HEK293T (cell line): ENCODE measurements at regions not wholly inside any gene's neighbourhood (a gene's known extent, or its start where the extent isn't known, plus 50 kb on each side); places are given as distances from the start of the nearest gene placed in this dataset.

ENCODE experiments used
- ARNT ChIP-seq: fragments of 450-650 bp; IDR thresholded peaks from 2 replicates; pipeline ENCODE4 v1.6.1; 2017; ENCODE audit warnings: mild to moderate bottlenecking
- BHLHE40 ChIP-seq: fragments of 450-650 bp; IDR thresholded peaks from 2 replicates; pipeline ENCODE4 v1.6.1; 2016; ENCODE audit warnings: mild to moderate bottlenecking, moderate library complexity, borderline replicate concordance
- FOXA1 ChIP-seq: fragments of 450-650 bp; IDR thresholded peaks from 2 replicates; pipeline ENCODE4 v1.6.1; 2016; ENCODE audit warnings: mild to moderate bottlenecking
- FOXK2 ChIP-seq: fragments of 450-650 bp; IDR thresholded peaks from 2 replicates; pipeline ENCODE4 v1.6.1; 2016; ENCODE audit warnings: mild to moderate bottlenecking
- FOXM1 ChIP-seq: fragments of 450-650 bp; IDR thresholded peaks from 2 replicates; pipeline ENCODE4 v1.6.1; 2017; ENCODE audit warnings: mild to moderate bottlenecking, borderline replicate concordance
- HDGF ChIP-seq: fragments of 450-650 bp; IDR thresholded peaks from 2 replicates; pipeline ENCODE4 v1.6.1; 2017; ENCODE audit warnings: antibody characterized with exemption, borderline replicate concordance
- SP1 ChIP-seq: fragments of 450-650 bp; IDR thresholded peaks from 2 replicates; pipeline ENCODE4 v1.6.1; 2017

- no peak for TF ChIP-seq SP1
- TF ChIP-seq FOXA1 = no peak
- no peak for TF ChIP-seq BHLHE40
- no peak for TF ChIP-seq HDGF
- TF ChIP-seq ARNT = no peak
- TF ChIP-seq FOXM1 = no peak
- TF ChIP-seq FOXK2 = no peak
Observed at GRCh38 chr17:70266394-70266793, 97.1 kb downstream of the KCNJ2 start.
